Inferior parietal cortex (tissue), 1 donor: ENCODE measurements at regions not wholly inside any gene's neighbourhood (a gene's known extent, or its start where the extent isn't known, plus 50 kb on each side); places are given as distances from the start of the nearest gene placed in this dataset.
"Not testable (repeated sequence)": the region's sequence is repeated elsewhere in the genome, so short reads cannot be mapped to it uniquely, and the experiment has no call there.

ENCODE experiments used
- DNase-seq: peaks from one replicate; pipeline ENCODE4 v3.0.0-alpha.2; 2016; ENCODE audit errors: extremely low spot score

DNA sequence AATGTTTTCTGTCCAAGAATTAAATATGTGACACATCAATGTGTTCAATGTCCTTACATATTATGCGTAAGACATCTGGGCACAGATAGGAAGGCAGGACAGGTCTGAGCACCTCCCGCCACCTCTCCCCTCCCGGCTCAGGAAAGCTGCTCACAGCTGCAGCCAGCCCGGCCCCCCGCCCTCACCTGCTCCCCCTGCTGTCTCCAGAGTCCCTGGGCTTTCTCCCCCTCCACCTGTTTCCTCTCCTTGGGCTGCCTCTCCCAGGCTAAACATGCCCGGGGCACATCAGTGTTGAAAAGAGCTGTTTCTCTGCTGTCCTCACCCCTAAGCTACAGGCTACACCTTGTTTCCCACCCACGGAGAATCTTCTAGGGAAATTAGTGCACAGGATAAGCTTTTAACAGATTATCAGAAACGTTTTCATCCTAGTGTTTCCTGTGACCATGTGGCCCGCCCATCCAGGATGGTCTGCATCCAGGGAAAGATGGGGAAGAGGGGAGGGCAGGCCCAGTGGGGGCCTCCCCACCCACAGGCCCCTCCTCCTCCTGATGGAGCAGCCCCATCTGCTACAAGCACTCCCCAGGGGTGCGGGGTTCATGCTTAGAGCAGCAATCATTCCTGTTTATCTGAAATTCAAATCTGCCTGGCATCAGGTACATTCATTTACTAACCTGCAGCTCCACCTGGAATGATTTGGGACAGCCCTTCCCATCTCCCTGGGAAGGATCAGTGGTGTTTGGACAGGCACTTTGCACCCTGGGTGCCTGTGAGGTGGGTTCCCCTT lies 273.8 kb upstream of the SFSWAP start:
- DNase-seq = no peak

DNA sequence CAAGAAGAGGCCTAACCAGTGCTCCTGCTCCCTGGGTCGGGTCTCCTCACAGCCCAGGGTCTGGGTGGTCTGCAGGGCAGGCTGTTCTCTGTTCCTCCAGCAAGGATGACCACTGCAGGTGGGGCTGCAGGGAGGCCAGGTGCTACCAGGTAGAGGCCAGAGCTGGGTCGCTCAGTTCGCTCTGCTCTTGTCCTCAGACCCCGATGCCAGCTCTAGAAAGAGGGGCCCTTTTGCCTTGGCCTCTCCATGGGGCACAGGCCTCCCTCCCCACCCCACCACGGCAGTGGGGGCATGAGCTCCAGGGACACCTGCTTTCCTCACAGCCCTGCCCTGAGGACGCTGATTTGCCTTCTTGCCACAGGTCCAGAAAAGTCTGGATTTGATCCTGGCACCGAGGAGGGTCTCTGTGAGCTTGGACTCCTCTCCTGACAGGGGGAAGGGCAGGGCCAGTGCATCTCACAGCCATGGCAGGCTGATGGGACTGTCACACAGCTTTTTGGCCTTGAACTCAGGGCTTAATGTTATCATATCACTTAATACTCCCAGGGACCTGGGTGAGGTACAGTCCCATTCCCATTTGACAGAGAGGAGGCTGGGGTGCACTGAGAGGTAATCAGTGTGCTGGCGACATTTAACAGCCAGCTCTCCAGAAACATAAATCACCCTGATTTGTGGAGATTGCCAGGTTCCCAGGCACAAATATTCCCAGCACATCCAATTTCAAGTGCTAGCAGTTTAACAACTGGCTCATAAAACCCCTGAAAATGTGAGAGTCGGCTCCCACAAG lies 273.0 kb upstream of the SFSWAP start:
- DNase-seq = no peak

DNA sequence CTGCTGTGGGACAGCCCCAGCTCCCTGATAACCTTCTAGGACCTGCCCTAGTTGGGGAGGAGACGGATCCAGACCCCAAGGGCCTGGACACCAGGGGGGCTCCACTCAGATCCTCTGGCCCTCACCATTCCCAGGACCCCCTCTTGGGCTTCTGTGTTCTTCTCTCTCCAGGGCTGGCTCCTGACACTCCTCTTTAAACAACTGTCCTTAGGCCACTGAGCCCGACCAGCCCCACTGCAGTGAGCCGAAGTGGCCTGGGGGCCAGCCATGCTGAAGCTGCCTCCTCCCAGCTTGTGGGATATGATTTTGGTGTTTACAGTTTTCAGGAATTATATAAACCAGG lies 272.4 kb upstream of the SFSWAP start:
- not testable (repeated sequence) for DNase-seq

DNA sequence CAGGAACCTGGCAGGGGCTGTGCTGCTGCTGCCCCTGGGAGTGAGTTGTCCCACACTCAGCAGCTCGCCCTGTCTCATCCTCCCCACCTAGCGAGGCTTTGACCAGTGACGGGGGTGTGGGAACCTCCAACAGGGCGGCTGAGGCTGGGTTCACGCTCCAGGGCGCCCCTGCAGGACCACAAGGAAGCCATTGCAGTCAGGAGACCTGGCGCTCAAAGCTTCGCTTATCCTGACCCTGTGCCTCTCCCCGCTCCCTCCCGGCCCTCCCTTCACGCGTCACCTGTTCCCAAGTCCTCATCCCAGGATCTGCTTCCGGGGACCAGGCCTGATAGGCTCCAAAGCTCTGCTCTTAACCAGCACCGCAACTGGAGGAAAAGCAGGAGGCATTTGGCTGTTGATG lies 272.0 kb upstream of the SFSWAP start:
- DNase-seq = no peak

DNA sequence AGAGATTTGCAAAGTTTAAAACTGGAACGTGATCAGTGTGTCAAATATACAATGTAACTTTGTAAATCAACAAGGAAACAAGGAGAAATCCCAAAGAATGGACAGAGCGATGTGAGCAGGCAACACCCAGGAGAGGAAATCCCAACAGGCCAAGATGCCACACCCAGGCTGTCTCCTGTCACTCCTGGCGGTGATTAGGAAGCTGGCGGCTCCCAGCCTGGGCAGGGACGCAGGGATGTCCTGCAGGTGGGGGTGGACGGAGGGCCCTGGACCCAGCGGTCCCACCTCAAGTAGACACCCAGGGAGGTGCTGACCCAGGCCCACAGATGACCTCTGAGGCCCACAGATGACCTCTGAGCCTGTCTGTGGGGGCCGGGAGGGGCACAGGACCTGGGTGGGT lies 271.1 kb upstream of the SFSWAP start:
- DNase-seq = not testable (repeated sequence)

DNA sequence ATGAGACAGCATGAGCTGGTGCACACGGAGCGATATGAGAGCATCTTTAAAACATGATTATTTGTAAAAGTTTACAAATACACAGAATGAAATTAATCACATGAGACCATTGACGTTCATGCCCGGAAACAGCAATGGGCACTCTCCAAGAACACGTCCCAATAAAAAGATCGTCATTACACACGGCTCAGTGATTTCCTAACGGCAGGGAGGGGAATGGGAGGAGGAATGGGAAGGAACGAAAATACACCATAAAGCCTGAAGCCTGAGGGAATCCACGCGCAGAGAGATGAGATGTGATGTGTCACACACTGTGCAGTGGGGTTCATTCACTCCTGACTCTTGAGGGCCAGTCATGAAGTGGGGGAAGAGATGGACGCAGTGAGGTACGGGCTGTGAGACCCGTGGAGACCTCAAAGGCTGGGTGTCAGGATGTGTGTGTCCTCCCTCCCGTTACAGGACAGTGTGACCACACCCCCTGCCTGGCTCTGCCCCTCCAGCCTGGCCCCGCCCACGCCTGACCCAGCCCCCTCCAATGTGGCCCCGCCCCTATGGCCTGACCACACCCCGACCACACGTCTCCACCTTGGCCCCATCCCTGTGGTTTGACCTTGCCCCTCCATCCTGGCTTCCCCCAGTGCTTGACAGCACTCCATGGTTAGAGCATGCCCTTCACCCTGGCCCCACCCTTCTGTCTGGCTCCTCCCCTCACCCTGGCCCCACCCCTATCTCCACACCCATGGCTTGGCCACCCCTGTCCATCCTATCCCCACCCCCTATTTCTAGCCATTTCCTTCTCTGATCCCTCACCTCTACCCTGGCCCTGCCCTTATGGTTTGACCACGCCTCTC lies 270.5 kb upstream of the SFSWAP start:
- DNase-seq = not testable (repeated sequence)

DNA sequence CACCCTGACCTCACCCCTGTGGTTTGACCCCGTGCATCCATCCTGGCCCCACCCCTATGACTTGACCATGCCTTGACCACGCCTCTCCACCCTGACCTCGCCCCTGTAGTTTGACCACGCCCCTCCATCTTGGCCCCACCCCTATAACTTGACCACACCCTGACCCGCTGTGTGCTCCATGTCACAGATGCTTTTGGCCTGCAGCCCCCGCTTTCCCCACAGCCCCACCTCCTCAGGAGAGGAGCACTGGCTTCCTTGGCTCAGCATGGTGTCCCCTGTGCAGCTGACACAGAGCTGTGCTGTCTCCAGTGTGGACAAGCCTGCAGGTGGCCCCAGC lies 269.9 kb upstream of the SFSWAP start:
- no peak for DNase-seq

DNA sequence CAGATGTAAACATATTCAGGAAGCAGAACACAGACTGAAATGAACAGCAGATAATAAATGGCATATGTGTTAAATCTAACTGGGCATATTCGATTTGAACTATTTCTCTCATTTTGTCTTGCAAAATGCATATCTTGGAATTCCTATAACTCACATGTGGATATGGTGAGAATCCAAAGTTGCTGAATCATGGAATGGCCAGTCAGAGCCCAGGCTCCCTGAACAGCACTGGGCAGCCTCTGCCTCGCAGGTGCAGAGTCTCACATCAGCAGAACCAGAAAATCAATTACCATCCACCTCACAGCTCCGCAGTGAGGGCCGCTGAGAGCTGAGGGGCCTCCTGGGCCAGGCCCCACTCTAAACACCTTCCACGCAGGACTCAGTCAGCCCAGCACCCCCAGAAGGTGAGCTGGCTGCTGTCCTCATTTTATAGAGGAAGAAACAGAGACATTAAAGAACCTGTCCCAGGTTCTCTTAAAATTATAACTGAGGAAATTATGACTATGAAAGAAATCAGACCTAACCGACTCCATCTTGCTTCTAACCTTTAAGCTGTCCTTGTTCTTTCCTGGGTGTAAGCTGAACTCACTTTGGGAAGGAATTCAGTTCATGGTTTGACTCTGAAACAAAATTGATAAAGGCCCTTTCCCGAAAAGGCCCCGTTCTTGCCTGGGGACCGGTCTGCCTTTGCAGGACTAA lies 269.1 kb upstream of the SFSWAP start:
- no peak for DNase-seq

DNA sequence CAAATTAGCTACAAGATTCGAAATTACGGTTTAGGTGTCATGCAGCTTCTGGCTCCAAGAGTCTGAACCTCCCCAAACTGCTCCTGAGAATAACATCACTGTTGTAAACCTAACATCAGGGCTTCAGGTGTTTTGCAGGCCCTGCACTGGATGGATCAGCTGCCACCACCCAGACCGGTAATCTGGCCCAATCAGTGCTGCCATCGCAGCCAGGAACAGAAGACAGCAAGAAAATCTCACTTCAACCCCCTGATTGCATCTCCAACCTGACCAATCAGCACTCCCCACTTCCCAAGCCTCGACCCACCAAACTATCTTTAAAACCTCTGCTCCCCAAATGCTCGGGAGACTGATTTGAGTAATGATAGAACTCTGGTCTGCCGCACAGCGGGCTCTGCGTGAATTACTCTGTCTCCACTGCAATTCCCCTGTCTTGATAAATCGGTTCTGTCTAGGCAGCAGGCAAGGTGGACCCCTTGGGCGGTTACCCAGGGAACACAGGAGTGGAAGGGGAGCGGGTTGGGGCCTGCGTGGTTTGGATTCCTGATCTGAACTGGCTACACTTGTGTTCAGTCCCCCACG lies 268.5 kb upstream of the SFSWAP start:
- no peak for DNase-seq

DNA sequence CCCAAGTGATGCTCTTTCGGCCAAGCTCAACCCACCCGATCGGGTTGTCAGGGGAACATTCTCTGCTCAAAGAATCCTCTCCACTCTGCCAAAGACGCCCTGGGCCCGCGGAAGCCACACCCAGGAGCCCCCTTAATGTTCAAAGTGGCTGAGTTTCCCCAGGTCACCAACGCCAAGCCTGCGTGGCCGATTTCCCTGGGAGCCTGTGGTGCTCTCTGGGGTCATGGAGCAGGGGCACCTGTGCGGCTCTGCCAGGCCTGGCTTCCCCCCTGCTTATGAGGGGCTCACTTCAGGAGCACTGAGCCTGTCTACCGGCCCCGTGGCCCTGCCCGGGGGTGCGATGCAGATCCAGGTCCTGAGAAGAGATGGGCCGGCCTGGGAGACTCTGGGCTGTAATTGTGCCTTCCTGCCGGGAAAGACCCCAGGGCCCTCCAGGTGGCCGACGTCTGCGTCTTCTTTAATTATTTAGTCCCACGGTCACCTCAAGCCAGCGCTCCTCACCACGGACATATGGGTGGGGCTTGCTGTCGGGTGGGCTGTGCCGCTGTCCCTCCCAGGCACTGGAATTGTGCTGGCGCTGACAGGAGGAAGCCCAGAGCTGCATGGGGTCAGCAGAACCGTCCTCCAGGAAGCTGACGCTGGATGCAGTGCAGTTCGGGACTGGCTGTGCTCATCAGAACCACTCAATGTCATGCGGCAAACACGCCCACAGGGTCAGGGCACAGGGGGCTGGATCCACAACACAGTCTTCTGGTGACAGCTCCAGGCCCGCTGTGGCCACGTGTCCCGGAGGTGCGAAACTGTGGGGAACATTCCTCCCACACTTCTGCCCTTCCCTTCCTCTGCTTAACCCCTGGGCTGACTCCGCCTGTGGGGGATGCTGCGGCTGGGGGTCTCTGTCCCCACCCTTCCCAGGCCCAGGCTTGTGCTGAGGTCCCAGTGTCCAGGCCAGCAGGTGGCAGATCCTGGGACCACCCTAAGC lies 267.6 kb upstream of the SFSWAP start:
- DNase-seq = no peak

DNA sequence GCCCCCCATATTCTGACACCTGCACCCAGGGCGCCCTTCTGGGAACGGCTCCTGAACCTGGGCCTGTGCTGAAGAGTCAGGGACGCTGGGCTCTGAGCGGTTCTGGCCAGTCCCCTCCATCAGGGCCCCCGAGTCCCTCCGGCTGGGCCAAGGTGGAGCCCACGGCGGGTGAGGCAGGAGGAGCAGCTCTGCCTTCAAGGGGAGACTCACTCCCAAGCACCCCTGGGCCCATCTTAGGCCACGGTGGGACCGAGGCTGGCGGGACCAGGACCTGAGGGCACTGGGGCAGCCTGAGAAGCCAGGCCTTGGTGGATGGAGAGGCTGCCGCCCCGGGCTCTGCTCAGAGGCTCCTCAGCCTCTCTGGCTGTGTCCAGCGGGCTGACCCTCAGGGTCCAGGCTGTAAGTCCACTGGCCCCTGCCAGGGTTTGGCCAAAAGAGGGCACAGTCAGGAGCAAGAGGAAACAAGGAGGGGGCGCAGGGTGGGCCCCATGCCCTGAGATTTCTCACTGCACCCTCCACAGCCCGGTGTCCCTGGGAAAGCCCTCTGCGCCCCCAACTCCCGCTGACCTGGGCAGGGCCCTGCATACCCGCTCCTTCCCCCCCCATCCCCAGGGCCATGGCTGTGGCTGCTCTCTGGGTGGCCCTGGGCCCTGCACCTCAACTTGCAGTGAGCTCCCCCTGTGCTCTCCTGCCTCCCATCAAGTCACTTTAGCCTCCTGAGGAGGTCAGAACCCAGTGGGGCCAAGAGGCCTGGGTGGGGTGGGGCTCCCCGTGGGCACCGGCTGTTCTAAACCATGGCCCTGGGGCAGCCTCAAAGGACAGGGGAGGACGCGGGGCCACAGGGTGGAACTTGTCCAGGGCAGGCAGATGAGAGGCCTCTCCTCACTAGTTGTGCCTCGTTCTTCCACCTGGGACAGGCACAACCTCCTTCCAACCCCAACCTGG lies 266.4 kb upstream of the SFSWAP start:
- no peak for DNase-seq

DNA sequence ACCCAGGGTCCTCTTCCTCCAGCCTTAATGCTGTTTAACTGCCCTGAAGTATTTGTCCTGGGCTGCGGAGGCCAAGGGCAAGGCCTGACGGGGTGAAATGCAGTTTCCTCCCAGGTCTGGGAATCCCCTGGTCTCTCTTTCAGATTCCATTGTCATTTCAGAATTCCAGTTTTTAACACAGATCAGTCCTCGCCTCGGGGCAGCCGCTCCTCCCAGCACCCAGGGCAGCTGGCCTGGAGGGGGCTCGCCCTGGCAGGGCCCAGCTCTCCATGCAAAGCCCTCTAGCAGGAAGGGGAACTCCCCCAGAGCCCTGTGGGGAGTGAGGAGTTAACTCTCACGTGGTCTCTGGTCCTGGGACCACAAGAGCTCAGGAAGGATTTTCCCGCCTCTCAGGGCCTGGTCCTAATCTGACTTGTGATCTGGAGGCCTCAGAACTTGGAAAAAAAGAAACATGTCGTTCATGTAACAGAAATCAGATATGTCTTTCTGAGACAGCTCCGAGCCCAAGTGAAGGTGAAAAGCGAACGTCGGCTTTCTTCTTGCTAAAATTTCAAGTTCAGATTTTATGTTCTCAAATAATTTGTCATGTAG lies 265.6 kb upstream of the SFSWAP start:
- DNase-seq = no peak

DNA sequence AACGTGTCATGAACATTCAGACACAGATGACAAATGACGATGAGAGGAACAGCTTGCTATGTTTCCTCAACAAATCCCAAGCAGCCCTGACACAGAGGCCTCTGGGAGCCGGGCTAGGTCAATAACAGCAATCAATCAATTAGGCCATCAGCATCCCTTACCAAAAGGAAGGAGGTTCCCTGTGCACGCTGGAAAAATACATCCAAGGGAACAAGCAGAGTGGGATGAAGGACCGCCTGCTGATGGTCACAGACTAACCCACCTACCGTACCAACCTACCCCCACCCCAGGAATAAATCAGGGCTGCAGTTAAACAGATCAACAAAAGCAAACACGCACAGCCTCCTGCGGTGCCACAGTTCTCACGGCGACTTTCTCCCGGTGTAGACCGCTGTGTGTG lies 265.1 kb upstream of the SFSWAP start:
- DNase-seq = no peak

DNA sequence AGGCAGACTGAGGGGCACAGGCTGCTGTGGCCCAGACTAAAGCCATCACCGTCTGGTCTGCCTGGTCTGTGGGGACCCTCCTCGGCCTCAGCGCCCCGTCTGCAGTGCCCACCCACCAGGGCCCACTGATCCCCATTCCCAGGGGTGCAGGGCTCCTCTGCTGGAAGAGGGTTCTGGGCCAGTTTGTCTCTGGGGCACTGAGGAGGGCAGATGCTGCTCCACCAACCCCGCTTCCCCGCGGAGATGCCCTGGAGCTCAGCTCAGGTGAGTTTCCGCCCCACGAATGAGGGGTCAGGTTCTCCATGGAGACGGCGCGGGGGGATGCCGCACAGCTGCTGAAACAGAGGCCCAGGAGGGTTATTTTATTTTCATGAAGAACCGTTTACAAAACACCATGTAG lies 263.3 kb upstream of the SFSWAP start:
- DNase-seq = not testable (repeated sequence)

DNA sequence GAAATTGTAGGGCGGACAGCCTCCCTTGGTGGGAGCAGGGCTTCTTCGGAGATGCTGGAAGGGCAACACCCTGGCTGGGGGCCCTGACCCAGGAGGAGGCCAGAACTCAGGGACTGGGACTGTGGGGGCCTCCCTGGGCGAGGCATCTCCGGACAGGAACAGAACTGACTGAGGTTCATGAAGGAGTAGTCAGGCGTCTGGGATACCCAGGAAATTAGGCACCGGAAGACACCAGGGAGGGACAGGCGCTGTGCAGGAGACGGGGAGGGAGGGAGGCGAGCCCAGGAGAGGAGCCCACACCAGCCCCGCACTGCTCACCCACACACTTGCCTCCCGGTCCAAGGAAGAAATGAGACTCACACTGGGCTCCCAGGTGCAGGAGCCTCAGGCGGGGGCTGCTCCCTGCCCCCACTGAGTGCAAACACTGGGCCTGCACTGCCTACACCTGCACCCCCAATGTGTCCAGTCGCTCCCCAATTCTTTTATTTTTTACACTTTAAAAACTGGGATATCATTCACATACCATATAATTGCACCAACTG lies 262.6 kb upstream of the SFSWAP start:
- DNase-seq = no peak

DNA sequence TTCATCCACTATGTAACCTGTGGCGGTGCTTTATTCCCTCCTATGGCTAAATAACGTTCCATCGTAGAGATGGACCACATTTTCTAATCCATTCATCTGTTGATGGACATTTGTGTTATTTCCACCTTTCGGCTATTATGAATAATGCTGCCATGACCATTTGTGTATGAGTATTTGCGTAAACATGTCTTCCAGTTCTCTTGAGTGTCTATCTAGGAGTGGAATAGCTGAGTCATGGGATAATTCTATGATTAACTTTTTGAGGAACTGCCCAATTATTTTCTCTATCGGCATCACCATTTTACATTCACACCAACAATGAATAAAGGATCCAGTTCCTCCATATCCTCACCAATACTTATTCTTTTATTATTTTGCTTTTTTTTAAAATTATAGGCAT lies 261.9 kb upstream of the SFSWAP start:
- no peak for DNase-seq

DNA sequence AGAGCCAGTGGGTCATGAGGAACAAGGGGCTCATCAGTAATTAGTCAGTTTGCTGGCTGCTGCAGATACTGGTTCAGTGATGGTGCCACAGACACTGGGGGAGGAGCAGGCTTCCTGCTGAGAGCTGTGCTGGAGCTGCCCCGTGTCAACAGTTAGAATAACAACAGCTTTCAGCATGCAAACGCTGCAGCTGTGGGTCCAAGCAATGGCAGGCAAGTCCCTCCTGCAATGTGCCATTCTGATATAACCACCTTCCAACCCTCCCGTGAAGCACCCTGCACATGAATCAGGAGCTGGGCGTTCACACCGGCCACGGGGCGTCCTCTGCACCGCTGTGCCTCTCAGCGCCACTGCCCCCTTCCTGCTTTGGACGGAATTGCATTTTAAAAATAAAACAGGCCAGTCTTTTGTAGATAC lies 258.4 kb upstream of the SFSWAP start:
- no peak for DNase-seq

DNA sequence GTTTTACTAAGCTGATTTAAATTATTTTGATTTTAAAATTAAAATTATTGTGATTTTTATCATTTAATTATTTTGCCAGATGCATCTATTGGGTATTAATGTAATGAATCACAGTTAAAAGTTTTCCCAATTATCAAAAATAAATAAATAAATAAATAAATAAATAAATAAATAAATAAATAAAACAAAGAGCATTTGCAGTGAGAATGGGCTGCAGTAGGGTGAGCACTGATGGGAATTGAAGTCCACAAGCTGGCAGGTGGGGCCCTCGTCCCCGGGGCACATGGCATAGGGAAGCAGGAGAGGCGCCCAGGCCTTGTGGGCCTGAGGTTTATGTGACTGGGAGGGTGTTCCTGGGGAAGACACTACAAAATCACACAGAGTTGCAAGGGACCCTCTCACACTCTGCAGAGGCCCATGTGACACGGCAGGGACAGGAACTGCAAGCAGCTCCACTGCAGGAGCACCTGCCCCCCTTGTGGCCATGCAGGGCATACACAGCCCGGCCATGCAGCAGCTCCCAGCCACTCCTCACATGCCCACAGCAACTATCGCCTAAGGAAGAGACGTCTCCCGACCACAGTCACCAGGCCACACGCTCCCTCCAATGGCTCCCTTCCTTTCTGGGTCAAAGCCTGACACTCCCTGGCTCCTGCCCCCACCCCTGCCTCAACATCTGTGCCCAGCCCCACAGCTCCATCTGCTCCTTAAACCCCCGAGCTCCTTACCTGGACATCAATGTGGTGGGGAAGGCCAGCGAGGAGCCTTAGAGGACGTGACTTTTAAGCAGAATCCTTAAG lies 256.3 kb upstream of the SFSWAP start:
- no peak for DNase-seq
